Suprapubic skin (tissue), 4 donors: ENCODE measurements at regions not wholly inside any gene's neighbourhood (a gene's known extent, or its start where the extent isn't known, plus 50 kb on each side); places are given as distances from the start of the nearest gene placed in this dataset.

Experiments used
- CTCF ChIP-seq, 2 donors: fragments of 200-600 bp in 1 of 2; fragments of 450-650 bp in 1 of 2; sonication (generic) in 1 of 2; IDR thresholded peaks; one replicate each; pipeline ENCODE4 v1.5.1; 2016 to 2019; ENCODE audit warnings: antibody characterized with exemption in 2 of 2, mild to moderate bottlenecking in 1 of 2, moderate library complexity in 1 of 2
- POLR2A ChIP-seq, 2 donors: fragments of 450-650 bp; IDR thresholded peaks; one replicate each; pipeline ENCODE4 v1.6.1; 2017; ENCODE audit warnings: antibody characterized with exemption in 2 of 2, mild to moderate bottlenecking in 2 of 2, moderate library complexity in 2 of 2
- POLR2AphosphoS5 ChIP-seq, 3 donors: sonication (generic); formaldehyde crosslinking; IDR thresholded peaks; one replicate each; pipeline ENCODE4 v1.6.1; 2017; ENCODE audit warnings: antibody characterized with exemption in 3 of 3

GRCh38 chr3:157810924-157811718 lies 295.1 kb downstream of the SHOX2 start:
- no peak for TF ChIP-seq CTCF (IDR thresholded peaks at IDR 0.05)
- TF ChIP-seq POLR2A (IDR thresholded peaks at IDR 0.05), result no peak
- no peak for TF ChIP-seq POLR2AphosphoS5 (IDR thresholded peaks at IDR 0.05)
